Breast epithelium (tissue), 4 donors: ENCODE measurements at regions not wholly inside any gene's neighbourhood (a gene's known extent, or its start where the extent isn't known, plus 50 kb on each side); places are given as distances from the start of the nearest gene placed in this dataset.

Experiments used
- DNase-seq, 2 donors: peaks; one replicate each; pipeline ENCODE4 v3.0.0-alpha.2; 2019; ENCODE audit warnings: low spot score in 2 of 2
- H3K27ac ChIP-seq, 2 donors: fragments of 200-600 bp; sonication (generic) in 1 of 2; one replicate each; pipeline ENCODE4 v1.5.1; 2016 to 2019; ENCODE audit warnings: mild to moderate bottlenecking in 1 of 2
- H3K27me3 ChIP-seq, 2 donors: fragments of 200-600 bp; sonication (generic) in 1 of 2; one replicate each; pipeline versions ENCODE4 v1.5.1 to v1.6.0; 2017 to 2019; ENCODE audit warnings: control low read depth in 1 of 2, mild to moderate bottlenecking in 1 of 2
- H3K36me3 ChIP-seq: fragments of 200-600 bp; one replicate; pipeline ENCODE4 v1.5.1; 2019
- H3K4me1 ChIP-seq, 2 donors: fragments of 200-600 bp; sonication (generic); one replicate each; pipeline ENCODE4 v1.5.1; 2016 to 2019; ENCODE audit warnings: control low read depth in 1 of 2
- H3K4me3 ChIP-seq, 3 donors: fragments of 200-600 bp; sonication (generic); 1 replicate in 2 of 3; 2 replicates in 1 of 3; pipeline ENCODE4 v1.5.1; 2016 to 2019; ENCODE audit warnings: mild to moderate bottlenecking in 3 of 3, moderate library complexity in 2 of 3
- H3K9me3 ChIP-seq, 2 donors: fragments of 200-600 bp; sonication (generic) in 1 of 2; one replicate each; pipeline ENCODE4 v1.5.1; 2016 to 2019; ENCODE audit warnings: control low read depth in 1 of 2
- POLR2A ChIP-seq: fragments of 450-650 bp; IDR thresholded peaks from one replicate; pipeline ENCODE4 v1.6.1; 2016; ENCODE audit warnings: antibody characterized with exemption, mild to moderate bottlenecking, moderate library complexity
- POLR2AphosphoS5 ChIP-seq, 3 donors: sonication (generic); formaldehyde crosslinking; IDR thresholded peaks; one replicate each; pipeline ENCODE4 v1.6.1; 2017; ENCODE audit warnings: antibody characterized with exemption in 3 of 3
- intact Hi-C: fragments of 100-400 bp; cut with DNase I; formaldehyde crosslinking; loops from one replicate; pipeline ENCODE4 v1.15.1; 2023; ENCODE audit warnings: low total_unique reads
- TF ChIP-seq, protein P1 (sequence below), 3 donors: fragments of 450-650 bp; IDR thresholded peaks; one replicate each; pipeline ENCODE4 v1.5.1; 2016 to 2017; ENCODE audit warnings: antibody characterized with exemption in 3 of 3, mild to moderate bottlenecking in 3 of 3, moderate library complexity in 3 of 3

DNA sequence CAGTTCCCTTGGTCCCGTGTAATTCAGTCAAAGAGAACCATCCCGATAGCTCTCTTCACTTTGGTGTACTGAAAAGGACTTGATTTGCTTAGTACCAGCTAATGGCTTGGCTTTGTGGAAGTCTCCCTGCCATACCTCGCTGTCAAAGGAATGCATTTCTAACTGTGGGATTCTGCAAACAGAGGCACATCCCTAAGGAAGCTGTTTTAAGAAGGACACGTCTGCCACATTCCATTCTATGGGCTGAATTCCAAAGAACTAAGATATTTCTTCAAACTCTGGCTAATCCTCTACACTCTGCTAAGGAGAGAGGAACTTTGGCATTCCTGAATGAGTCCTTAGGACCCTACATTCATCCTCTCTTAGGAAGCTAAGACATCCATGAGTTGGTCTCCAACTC is 327.9 kb downstream of the SFMBT2 start:
- no peak overlapping the region for H3K27ac ChIP-seq
- intact Hi-C loops = no loop called here
- peaks cover 0 to 3% of the 10 kb centered on the region in 2 donors for H3K27me3 ChIP-seq
- TF ChIP-seq, protein P1, sequence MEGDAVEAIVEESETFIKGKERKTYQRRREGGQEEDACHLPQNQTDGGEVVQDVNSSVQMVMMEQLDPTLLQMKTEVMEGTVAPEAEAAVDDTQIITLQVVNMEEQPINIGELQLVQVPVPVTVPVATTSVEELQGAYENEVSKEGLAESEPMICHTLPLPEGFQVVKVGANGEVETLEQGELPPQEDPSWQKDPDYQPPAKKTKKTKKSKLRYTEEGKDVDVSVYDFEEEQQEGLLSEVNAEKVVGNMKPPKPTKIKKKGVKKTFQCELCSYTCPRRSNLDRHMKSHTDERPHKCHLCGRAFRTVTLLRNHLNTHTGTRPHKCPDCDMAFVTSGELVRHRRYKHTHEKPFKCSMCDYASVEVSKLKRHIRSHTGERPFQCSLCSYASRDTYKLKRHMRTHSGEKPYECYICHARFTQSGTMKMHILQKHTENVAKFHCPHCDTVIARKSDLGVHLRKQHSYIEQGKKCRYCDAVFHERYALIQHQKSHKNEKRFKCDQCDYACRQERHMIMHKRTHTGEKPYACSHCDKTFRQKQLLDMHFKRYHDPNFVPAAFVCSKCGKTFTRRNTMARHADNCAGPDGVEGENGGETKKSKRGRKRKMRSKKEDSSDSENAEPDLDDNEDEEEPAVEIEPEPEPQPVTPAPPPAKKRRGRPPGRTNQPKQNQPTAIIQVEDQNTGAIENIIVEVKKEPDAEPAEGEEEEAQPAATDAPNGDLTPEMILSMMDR (IDR thresholded peaks at IDR 0.05) = no peak
- TF ChIP-seq POLR2A (no peak), POLR2AphosphoS5 (IDR thresholded peaks at IDR 0.05) (no peak)
- H3K4me1 ChIP-seq = no peaks in the 10 kb centered on the region
- no peak overlapping the region for H3K4me3 ChIP-seq
- no peaks in the 10 kb centered on the region for H3K9me3 ChIP-seq
- no peaks in the 10 kb centered on the region for H3K36me3 ChIP-seq
- no peak for DNase-seq

DNA sequence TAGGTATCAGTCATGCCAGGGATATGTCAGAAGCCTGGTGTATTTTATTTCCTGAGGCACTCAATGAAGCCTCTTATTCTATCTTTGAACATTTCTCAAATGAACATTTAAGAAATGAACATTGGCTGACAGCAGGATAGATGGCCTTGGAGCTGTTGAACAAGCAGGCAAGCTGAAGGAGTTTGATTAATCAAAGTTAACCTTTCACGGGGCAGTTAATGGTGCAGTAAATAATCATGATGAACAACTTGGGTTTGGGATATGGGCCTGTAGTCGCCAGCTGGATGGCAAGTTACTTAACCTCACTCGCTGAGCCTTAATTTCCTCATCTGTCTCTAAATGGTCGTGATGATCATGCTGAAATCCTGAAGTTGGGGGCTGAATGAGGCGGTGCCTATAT is 333.0 kb downstream of the SFMBT2 start:
- no peaks in the 10 kb centered on the region for H3K36me3 ChIP-seq
- H3K4me1 ChIP-seq = no peaks in the 10 kb centered on the region
- no peak overlapping the region for H3K27ac ChIP-seq
- H3K27me3 ChIP-seq = peaks cover 0 to 3% of the 10 kb centered on the region in 2 donors
- TF ChIP-seq, protein P1 (IDR thresholded peaks at IDR 0.05) = no peak
- TF ChIP-seq POLR2A (no peak), POLR2AphosphoS5 (IDR thresholded peaks at IDR 0.05) (no peak)
- no peak for DNase-seq
- H3K4me3 ChIP-seq = no peak overlapping the region
- intact Hi-C loops = no loop called here
- no peaks in the 10 kb centered on the region for H3K9me3 ChIP-seq

DNA sequence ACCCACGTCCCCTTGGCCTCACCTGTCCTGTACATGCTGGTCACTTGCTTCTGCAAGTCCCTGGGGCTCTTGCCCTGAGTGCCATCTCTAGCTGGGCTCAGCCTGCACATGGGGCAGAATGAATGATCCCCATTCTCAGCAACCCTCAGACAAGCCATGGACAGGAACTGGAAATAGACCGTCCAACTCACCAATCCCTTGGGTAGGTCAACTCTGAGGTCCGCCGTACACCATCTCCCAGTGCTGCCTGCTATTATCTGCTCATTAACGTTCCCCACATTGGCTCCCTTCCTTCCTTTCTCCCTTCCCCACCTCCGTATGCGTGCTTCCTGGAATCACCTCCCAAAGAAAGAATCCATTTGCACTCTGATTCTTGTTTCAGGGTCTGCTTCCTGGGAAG is 335.0 kb downstream of the SFMBT2 start:
- Histone ChIP-seq H3K4me3 (no peak overlapping the region), H3K4me1 (no peaks in the 10 kb centered on the region), H3K9me3 (no peaks in the 10 kb centered on the region), H3K27me3 (peaks cover 0 to 3% of the 10 kb centered on the region in 2 donors), H3K27ac (no peak overlapping the region), H3K36me3 (no peaks in the 10 kb centered on the region)
- TF ChIP-seq, protein P1 (IDR thresholded peaks at IDR 0.05) = no peak
- no peak for TF ChIP-seq POLR2AphosphoS5 (IDR thresholded peaks at IDR 0.05)
- no peak for TF ChIP-seq POLR2A
- DNase-seq = no peak
- intact Hi-C loops = no loop called here

DNA sequence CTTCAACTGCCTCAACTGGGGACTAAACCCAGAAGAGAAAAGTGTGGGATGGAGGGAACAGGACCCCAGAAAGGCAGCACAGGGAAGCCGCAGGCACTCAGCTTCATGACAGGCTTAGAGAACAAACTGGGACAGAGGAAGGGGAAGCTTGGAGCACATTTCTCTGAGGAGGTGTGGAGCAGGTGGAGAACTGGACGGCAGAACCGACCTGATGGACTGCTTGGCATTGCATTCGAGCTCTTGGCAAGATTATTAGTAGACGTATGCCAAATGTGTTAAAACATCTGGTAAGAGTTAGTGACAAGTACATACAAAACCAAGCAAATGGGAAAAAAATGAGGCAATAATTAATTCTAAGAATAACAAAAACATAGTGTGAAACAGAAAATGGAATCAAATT is 335.7 kb downstream of the SFMBT2 start:
- H3K4me1 ChIP-seq = no peaks in the 10 kb centered on the region
- H3K36me3 ChIP-seq = no peaks in the 10 kb centered on the region
- H3K9me3 ChIP-seq = no peaks in the 10 kb centered on the region
- no peak overlapping the region for H3K27ac ChIP-seq
- intact Hi-C loops = no loop called here
- peaks cover 0 to 3% of the 10 kb centered on the region in 2 donors for H3K27me3 ChIP-seq
- TF ChIP-seq POLR2AphosphoS5 (IDR thresholded peaks at IDR 0.05) = no peak
- TF ChIP-seq, protein P1 (IDR thresholded peaks at IDR 0.05) = no peak
- no peak for TF ChIP-seq POLR2A
- H3K4me3 ChIP-seq = no peak overlapping the region
- no peak for DNase-seq

DNA sequence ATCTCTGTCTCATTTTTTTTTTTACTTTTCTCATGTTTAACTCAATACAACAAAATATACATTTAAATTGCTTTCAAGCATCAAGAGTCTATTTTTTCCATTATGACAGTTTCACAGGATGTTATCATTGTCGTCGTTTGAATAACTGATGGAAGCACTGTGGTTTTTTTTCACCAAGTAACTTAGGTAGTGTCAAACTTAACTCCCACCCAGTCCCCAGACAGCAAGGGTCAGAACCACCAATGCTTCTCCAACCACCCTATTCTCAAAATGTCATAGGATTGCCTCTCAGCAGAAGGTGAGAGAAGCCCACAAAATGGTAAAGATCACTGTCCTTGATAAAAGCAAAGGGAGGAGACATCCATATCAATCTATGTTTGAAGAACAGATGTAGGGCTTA is 339.4 kb downstream of the SFMBT2 start:
- Histone ChIP-seq H3K27ac (no peak overlapping the region), H3K9me3 (no peaks in the 10 kb centered on the region), H3K4me3 (no peak overlapping the region), H3K4me1 (no peaks in the 10 kb centered on the region), H3K27me3 (no peaks in the 10 kb centered on the region), H3K36me3 (no peaks in the 10 kb centered on the region)
- intact Hi-C loops = no loop called here
- no peak for TF ChIP-seq POLR2AphosphoS5 (IDR thresholded peaks at IDR 0.05)
- TF ChIP-seq, protein P1 (IDR thresholded peaks at IDR 0.05) = no peak
- TF ChIP-seq POLR2A = no peak
- no peak for DNase-seq
